Spinal cord (tissue), 9 donors: ENCODE measurements at regions not wholly inside any gene's neighbourhood (a gene's known extent, or its start where the extent isn't known, plus 50 kb on each side); places are given as distances from the start of the nearest gene placed in this dataset.
A peak's percentile ranks its signal among the peaks of the same experiment; 100 is the strongest.

Experiments used
- DNase-seq, 6 donors: peaks; one replicate each; pipeline versions ENCODE4 v3.0.0 to v3.0.0-alpha.2; 2013 to 2015; ENCODE audit warnings: low spot score in 6 of 6, low read depth in 4 of 6
- H3K27ac ChIP-seq: one replicate; pipeline ENCODE4 v1.5.1; 2013; ENCODE audit warnings: low read depth, low read length, control low read depth
- H3K27me3 ChIP-seq: one replicate; pipeline ENCODE4 v1.6.1; 2013; ENCODE audit warnings: low read length; ENCODE audit not compliant: control insufficient read depth, insufficient read depth
- H3K36me3 ChIP-seq: one replicate; pipeline ENCODE4 v1.6.1; 2013; ENCODE audit warnings: low read length; ENCODE audit not compliant: control insufficient read depth, insufficient read depth
- H3K4me1 ChIP-seq: one replicate; pipeline ENCODE4 v1.6.1; 2013; ENCODE audit warnings: low read length; ENCODE audit not compliant: control insufficient read depth, insufficient read depth
- H3K4me3 ChIP-seq: one replicate; pipeline ENCODE4 v1.5.1; 2013; ENCODE audit warnings: low read depth, low read length, control low read depth
- H3K9me3 ChIP-seq: one replicate; pipeline ENCODE4 v1.6.1; 2013; ENCODE audit warnings: low read length; ENCODE audit not compliant: control insufficient read depth, insufficient read depth
- WGBS: methylation state at CpG from one replicate; pipeline ENCODE4 v1.1.5; 2013; ENCODE audit warnings: missing lambda C conversion rate; ENCODE audit not compliant: insufficient coverage; 5-methylcytosine and 5-hydroxymethylcytosine counted together
- donor health status: healthy.

- Histone ChIP-seq H3K4me3 (no peak overlapping the region), H3K27ac (no peak overlapping the region), H3K4me1 (peaks cover 26% of the 10 kb centered on the region), H3K36me3 (no peaks in the 10 kb centered on the region), H3K9me3 (no peaks in the 10 kb centered on the region), H3K27me3 (no peaks in the 10 kb centered on the region)
- 80% methylated on average over 1 of the region's 2 CpGs for WGBS
- DNase-seq = no peak
Measured at GRCh38 chr2:128778843-128779242, 460.2 kb upstream of the HS6ST1 start.

- Histone ChIP-seq H3K36me3 (no peaks in the 10 kb centered on the region), H3K4me1 (peaks cover 28% of the 10 kb centered on the region), H3K27ac (no peak overlapping the region), H3K4me3 (no peak overlapping the region), H3K27me3 (no peaks in the 10 kb centered on the region), H3K9me3 (no peaks in the 10 kb centered on the region)
- WGBS = 97% methylated on average over 5 of the region's 9 CpGs
- DNase-seq = no peak
Measured at GRCh38 chr2:128779301-128780095, 460.8 kb upstream of the HS6ST1 start.

- Histone ChIP-seq H3K4me1 (peaks cover 28% of the 10 kb centered on the region), H3K4me3 (no peak overlapping the region), H3K27me3 (no peaks in the 10 kb centered on the region), H3K36me3 (no peaks in the 10 kb centered on the region), H3K27ac (no peak overlapping the region), H3K9me3 (no peaks in the 10 kb centered on the region)
- no peak for DNase-seq
- 91% methylated on average over 4 of the region's 5 CpGs for WGBS
Measured at GRCh38 chr2:128780434-128781080, 461.9 kb upstream of the HS6ST1 start.

- no peaks in the 10 kb centered on the region for H3K27me3 ChIP-seq
- DNase-seq = no peak
- no peak overlapping the region for H3K27ac ChIP-seq
- H3K36me3 ChIP-seq = no peaks in the 10 kb centered on the region
- peaks cover 29% of the 10 kb centered on the region for H3K4me1 ChIP-seq
- no peak overlapping the region for H3K4me3 ChIP-seq
- no peaks in the 10 kb centered on the region for H3K9me3 ChIP-seq
- 96% methylated on average over 3 of the region's 3 CpGs for WGBS
Measured at GRCh38 chr2:128781166-128781565, 462.5 kb upstream of the HS6ST1 start.

GRCh38 chr2:128781585-128782385 is 463.1 kb upstream of the HS6ST1 start:
- Histone ChIP-seq H3K4me3 (no peak overlapping the region), H3K36me3 (no peaks in the 10 kb centered on the region), H3K4me1 (peaks cover 26% of the 10 kb centered on the region), H3K9me3 (no peaks in the 10 kb centered on the region), H3K27ac (no peak overlapping the region), H3K27me3 (no peaks in the 10 kb centered on the region)
- 65% methylated on average over 10 of the region's 18 CpGs for WGBS
- DNase-seq = peak in 2 of 6 donors; percentile 58 to 59

GRCh38 chr2:128782411-128783192 is 463.9 kb upstream of the HS6ST1 start:
- Histone ChIP-seq H3K9me3 (no peaks in the 10 kb centered on the region), H3K27ac (no peak overlapping the region), H3K4me1 (peaks cover 30% of the 10 kb centered on the region), H3K27me3 (no peaks in the 10 kb centered on the region), H3K36me3 (no peaks in the 10 kb centered on the region), H3K4me3 (no peak overlapping the region)
- DNase-seq = no peak
- 76% methylated on average over 6 of the region's 6 CpGs for WGBS

GRCh38 chr2:128783193-128783671 is 464.6 kb upstream of the HS6ST1 start:
- H3K36me3 ChIP-seq = no peaks in the 10 kb centered on the region

GRCh38 chr2:128783896-128784295 is 465.2 kb upstream of the HS6ST1 start:
- Histone ChIP-seq H3K4me1 (peaks cover 31% of the 10 kb centered on the region), H3K36me3 (no peaks in the 10 kb centered on the region), H3K27ac (no peak overlapping the region), H3K27me3 (no peaks in the 10 kb centered on the region), H3K9me3 (no peaks in the 10 kb centered on the region), H3K4me3 (no peak overlapping the region)
- WGBS = 72% methylated on average over 5 of the region's 10 CpGs
- no peak for DNase-seq

More at GRCh38 chr2:128783193-128783671, 464.6 kb upstream of the HS6ST1 start:
- Histone ChIP-seq H3K4me1 (peaks cover 31% of the 10 kb centered on the region), H3K9me3 (no peaks in the 10 kb centered on the region), H3K4me3 (no peak overlapping the region), H3K27ac (no peak overlapping the region), H3K27me3 (no peaks in the 10 kb centered on the region)
- DNase-seq = no peak
- WGBS = 94% methylated on average over 6 of the region's 9 CpGs
